HG03460 (cell line): ENCODE measurements at regions not wholly inside any gene's neighbourhood (a gene's known extent, or its start where the extent isn't known, plus 50 kb on each side); places are given as distances from the start of the nearest gene placed in this dataset.
"Not testable (repeated sequence)": the region's sequence is repeated elsewhere in the genome, so short reads cannot be mapped to it uniquely, and the experiment has no call there.

Experiments
- ATAC-seq: cut with Tn5 transposase; IDR thresholded peaks from one replicate; pipeline ENCODE4 v1.9.1; 2021; ENCODE audit not compliant: unreplicated experiment

DNA sequence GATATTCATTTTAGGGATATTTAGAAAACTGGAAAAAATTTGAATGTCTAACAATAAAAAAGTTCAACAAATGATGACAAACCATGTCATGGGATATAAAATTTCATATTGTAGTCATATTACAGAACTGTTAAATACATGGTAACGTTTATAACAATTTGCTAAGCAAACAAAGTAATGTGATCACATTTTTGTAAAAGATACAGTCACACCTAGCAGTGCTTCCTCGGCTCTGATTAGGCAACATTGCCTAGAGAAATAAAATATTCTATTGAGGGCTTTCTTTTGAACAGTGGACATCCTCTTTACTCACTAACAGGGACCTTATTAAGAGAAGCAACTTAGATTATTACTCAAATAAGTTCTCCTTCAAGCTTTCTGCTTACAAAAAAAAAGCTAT is 605.5 kb downstream of the GATA3 start:
- no peak for ATAC-seq

DNA sequence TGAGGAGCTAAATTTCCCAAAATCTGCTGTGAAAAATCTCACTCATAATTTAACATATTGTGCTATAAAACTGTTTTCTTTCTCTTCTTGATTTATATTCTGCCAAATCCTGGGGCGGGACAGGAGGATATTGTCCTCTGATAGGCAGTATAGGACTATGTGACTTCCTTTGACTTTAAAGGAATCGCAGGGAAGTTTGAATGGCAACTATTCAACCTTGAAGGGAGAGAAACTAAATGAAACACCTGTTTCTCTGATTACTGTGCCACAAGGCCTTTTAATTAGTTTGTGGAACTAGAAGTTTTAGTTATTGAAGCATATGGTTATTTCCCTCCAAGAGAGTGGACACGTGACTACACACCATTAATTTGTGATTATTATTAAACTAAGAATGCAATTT is 607.4 kb downstream of the GATA3 start:
- ATAC-seq = no peak

DNA sequence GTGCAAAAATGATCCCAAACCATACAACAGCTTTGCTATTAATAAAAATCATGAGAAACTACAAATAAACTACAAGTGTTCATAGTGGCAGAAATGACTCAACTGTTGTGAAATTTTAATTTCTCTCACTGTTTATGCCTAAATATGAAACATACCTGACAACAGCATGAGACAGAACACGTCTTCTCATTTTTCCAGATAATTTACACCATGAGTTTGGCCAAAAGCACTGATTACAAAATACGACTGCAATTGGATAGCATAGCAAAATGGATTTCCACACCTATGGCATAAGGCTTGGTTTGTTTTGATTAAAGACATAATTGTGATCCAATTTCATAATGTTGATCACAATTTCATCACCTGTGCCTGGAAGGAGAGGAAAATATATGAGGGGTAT is 608.6 kb downstream of the GATA3 start:
- no peak for ATAC-seq

DNA sequence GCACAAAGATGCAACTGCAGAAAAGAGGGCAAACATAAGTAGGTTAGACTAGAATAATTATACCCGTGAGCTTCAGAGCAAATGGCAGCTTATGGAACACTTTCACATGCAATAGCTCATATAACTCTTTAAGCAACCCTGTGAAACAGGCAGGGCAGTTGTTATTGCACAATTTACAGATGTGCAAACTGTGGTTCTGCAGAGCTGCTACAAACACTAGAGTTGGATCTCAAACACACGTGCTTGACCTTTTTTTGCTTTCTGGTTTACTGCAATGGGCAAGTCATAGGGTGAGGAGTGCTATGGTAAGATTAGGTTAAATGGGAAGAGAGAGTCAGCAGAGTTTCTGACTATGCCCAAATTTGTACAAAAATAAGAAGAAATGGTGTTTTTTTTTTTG is 610.8 kb downstream of the GATA3 start:
- ATAC-seq = no peak

DNA sequence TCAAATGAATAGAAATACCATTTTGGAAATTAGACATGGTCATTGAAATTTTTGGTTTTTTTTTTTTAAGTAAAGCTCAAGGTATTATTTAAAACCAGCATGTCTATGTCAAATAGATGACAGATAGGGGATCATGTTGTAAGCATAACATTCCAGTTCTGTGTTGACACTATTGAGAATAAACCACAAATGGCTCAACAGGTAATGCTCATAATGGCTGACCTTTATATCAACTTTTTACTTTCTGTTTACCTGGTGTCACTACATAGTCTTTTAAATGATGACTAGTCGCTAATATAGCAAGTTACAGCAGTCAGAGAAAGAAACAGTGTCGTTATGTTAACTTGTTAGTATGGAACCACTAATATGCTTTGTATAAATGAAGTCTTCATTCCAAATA is 616.0 kb downstream of the GATA3 start:
- ATAC-seq = no peak

DNA sequence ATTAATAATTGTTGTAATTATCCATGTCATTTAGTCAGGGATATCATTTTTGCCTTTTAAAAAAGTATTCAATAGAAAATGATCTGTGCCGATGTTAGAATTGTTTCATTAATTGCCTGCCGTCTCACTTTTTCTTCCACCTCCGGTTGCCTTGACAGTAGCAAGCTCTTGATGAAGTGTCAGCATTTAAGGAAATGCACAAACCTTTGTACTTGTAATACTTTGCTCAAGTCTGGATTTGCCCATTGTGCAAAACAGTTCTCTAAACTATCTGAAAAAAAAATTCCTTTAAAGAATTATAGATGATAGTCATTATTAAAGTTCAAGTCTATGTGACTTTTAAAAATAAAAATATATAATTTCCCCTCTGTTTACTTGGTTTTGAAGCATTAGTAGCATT is 619.7 kb downstream of the GATA3 start:
- no peak for ATAC-seq

DNA sequence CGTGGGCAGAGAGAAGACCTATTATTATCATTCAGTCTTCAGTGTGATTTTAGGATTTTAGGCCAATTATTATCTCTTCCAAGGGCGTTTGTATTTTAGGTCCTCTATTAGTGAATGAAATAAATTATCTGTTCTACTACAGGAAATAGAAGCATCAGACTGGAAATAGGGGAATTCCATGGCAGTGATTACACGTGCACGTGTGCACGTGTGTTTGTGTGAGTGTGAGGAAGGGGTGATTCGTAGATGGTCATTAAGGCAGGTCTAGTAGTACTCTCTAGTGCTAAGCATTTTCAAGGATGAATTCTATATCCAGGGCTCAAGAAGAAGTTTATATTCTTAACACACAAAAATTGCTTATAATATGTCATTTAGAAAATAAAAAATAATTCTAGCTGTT is 623.2 kb downstream of the GATA3 start:
- ATAC-seq = no peak

DNA sequence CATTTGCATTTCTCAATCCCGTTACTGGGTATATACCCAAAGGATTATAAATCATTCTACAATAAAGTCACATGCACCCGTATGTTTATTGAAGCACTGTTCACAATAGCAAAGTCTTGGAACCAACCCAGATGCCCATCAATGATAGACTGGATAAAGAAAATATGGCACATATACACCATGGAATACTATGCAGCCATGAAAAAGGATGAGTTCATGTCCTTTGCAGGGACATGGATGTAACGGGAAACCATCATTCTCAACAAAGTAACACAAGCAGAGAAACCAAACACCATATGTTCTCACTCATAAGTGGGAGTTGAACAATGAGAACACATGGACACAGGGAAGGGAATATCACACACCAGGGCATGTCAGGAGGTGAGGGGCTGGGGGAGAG is 630.4 kb downstream of the GATA3 start:
- ATAC-seq = not testable (repeated sequence)

DNA sequence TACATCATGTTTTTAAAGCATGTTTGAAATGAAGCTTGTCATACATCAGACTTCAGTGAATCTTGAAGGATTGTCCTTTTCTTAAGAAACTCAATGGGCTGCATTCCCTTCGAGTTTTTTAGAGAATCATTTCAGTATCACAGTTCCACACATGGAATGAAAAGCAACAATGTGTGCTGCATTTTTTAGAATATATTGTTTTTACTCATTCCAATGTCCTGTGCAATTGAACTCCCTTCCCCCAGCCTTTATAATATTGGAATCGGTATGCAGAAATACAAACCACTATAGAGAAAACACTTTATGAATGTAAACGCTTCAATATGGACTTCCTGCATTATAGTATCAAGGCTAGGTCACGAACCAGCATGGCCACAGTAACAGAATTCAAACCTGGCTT is 634.4 kb downstream of the GATA3 start:
- ATAC-seq = no peak

DNA sequence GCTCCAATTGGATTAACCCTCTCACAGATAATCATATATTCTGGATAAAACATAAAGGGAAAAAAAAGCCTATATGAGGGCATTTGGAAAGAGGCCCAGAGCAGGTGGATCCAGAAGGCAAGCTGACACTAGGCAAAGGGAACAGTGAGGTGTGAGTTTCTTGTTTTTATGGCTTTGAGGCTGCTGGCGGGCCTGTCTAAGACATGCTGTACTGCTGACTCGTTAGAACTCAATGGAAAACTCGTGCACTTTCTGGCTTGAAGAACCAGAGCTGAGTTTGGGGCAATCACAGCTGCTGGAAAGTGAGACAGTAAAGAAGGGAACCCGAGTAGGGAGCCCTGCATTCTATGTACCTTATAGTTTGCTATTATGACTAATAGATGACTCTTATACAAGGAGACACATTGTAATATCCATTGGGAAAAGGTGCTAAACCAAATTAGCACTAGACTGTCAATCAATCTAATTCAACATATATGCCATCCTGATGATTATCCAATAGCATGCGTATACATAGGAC is 637.1 kb downstream of the GATA3 start:
- ATAC-seq = no peak

DNA sequence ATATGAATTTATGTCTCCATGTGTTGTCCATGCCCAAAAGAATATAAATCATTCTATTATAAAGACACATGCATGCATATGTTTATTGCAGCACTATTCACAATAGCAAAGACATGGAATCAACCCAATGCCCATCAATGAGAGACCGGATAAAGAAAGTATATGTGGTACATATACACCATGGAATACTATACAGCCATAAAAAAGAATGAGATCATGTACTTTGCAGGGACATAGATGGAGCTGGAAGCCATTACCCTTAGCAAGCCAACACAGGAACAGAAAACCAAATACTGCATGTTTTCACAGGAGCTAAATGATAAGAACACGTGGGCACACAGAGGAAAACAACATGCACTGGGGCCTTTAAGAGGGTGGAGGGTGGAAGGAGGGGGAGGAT is 639.1 kb downstream of the GATA3 start:
- ATAC-seq = not testable (repeated sequence)

DNA sequence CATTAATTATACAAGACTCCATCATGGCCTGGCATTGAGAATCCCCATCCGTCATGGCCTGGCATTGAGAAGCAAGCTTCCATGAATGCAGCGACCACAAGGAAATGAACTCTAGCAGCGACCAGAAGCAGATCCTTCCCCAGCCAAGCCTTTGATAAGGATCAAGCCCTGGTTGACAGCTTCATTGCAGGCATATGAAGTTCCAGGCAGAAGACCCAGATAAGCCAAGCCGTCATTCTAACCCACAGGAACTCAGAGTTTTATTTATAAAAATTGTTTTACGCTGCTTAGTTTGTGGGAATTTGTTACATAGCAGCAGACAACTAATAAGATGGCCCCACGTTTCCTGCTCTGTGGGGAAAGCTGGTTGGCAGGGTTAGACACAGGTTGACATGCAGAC is 642.3 kb downstream of the GATA3 start:
- no peak for ATAC-seq

DNA sequence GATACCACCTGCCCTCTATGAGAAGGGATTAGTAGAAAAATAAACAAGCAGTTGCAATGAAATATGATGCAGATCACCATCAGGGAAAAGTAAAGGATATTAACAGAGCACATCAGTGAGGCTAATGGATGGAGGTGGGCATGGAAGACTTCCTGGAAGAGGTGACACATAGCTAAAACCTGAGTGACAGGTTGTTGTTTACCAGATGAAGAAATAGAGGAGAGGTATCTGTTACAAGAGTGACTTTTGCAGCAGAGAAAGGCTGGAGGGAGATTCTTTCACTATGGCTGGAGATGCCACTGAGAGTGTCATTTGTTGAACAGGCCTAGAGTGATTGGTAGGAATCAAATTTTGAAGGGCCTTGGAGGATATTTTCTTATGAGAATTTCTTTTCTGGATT is 646.2 kb downstream of the GATA3 start:
- ATAC-seq = no peak

DNA sequence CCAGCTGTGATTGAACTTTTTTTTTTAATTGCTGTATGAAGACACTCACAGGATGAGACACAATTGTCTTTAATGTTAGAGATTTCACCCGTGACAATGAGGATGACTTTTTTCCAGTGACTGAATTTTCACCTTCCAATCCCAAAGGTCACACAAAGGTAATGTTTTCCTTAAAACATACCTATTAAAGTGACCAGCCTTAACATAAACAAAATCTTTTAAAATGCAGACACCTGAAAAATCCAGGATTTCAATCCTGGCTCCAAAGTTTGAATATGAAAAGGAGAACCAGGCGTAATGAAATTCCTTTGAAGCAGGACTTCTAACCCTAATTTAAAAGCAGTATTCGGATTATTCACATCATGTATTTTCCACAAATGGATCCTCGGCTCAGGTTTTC is 647.7 kb downstream of the GATA3 start:
- ATAC-seq = no peak

DNA sequence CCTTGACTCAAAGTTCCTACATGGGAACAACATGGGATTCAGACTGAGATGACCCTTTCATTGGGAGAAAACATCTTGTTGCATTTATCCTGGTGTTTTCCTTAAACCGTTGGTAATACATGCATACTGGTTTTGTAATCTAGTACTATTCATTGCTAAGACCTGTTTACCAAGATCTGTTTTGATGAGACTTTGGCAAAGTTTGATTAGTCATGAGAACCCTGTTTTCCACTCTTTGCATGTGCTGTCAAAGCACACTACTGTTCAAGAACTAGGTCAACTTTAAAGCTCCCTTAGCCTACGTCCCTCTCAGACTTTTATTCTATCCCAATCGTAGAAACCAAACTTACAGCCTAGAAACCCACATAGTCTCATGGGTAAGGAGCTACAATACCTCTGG is 650.9 kb downstream of the GATA3 start:
- ATAC-seq = no peak

DNA sequence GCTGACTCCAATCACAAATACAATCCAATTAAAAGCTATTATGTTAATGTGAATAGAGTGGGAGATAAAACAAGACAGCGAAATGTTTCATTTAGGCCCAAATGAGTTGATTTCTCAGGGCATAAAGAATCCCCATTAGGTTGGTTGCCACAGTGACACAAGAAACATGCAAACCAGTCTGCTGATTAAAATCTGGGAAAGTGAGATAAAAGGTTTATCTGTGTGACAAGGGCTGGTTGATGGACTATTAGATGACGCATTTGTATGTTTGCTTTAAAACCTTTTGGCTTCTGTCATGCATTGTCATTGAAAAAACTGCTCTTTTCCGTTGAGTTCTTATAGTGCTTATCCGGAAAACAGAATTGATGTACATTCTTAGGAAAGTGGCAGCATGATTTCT is 658.2 kb downstream of the GATA3 start:
- ATAC-seq = no peak

DNA sequence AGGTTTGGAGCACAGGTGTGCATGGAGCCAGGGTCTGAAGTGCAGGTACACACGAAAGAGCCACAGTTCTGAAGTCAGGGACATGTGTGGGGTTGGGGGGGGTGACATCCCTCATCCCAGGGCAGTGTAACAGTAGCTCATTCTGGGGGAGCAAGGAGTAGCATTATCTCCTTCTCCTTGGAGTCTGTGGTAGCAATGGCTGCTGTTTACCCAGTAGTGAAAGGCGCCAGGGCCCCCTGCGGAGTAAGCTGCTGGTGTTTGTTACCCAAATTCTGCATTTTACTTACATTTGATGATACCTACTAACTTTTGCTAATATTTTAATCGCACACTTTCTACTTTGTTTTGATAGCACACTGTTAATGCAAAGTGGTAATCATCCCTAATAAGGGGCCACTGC is 665.5 kb downstream of the GATA3 start:
- ATAC-seq = no peak

DNA sequence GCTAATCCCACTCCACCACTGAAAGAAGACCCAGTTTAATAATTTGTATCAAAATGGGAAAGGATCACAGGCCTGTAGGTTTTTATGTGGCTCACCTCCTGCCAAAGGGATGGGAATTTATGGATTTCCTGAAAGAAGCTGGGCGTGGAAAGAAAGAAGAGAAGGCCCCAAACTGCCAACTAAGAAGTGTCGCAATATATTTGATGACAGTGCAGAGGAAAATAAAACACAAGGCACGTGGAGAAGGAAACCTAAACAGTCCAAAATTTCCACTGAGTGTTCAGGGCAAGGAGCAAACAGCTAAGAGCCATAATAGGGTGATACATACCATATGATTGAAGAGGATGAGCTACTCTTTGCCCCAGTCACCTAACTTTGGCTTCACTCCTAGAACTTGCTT is 667.2 kb downstream of the GATA3 start:
- no peak for ATAC-seq

DNA sequence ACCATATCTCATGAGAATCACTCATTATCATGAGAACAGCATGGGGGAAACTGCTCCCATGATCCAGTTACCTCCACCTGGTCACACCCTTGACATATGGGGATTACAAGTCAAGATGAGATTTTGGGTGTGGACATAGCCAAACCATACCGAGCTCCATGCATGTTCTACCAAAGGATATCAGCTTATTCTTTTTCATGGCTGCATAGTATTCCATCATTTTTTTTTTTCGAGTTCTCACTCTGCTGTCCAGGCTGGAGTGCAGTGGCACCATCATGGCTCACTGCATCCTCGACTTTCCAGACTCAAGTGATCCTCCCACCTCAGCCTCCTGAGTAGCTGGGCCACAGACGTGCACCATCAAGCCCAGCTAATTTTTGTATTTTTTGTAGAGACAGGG is 668.3 kb downstream of the GATA3 start:
- no peak for ATAC-seq

DNA sequence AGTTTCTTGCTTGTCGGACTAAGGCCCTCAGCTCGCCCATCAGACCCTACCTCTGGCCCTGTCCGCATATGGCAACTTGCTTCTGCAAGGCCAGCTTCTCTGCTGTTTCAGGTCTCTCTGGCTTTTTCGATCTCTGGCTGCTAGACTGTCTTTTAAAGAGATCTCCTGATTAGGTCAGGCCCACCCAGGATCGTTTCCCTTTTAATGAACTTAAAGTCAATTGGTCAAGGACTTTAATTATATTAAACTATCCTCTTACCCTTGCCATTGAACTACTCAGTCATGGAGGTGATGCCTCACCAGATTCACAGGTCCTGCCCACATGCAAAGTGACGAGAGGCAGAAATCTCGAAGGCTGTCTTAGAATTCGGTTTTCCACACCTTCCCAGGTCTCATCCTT is 670.9 kb downstream of the GATA3 start:
- no peak for ATAC-seq

DNA sequence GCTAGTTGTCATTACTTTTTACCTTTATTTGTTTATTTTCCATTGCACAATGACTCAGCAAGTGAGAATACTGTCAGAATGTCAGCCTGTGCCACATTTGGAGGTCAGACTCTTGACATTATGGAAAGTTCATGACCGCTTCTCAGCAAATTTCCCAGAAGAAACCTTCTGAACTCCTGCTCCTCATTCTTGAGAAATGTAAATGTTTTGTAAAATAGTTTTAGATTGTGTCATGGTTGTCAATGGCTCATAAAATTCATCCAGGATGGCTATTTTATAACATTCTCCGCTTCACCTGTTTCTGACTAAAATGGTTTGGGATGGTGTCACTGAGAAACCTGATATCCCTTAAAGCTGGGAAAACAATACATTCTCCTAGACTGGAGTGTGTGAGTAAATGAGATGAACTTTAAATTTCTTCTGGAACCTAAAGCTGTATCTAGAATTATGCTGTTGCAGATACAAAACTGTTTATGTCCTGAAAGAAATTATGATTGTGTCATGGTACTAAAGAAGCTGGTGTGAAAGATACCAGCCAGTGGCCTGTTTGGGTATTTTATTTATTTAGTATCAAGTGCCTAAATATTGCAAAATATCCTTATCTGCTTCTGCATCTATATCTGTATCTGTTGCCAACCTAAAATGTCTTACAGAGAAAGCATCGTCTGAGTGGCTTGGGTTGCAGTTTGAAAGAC is 671.7 kb downstream of the GATA3 start:
- ATAC-seq = no peak

DNA sequence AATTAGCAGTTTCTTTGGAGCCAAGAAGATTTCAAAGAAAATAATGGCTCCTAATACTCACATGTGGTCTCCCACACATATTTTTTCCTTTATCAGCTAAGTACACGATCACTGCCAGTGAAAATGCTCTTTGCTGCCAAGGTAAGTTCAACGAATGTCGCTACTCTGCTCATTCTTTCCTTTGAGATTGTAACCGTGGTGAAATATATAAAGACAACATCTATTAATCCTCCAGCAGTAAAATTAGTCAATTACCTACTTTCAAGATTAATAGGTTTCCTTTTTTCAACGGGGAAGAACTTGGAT is 672.2 kb downstream of the GATA3 start:
- no peak for ATAC-seq
